K562 (cell line): ENCODE measurements at regions not wholly inside any gene's neighbourhood (a gene's known extent, or its start where the extent isn't known, plus 50 kb on each side); places are given as distances from the start of the nearest gene placed in this dataset.
"Not testable (repeated sequence)": the region's sequence is repeated elsewhere in the genome, so short reads cannot be mapped to it uniquely, and the experiment has no call there.

Source experiments
- ATAC-seq: fragments of 200-7000 bp; cut with Tn5 transposase; 3 replicates; pipeline ENCODE4 v1.9.1; 2020; ENCODE audit warnings: moderate library complexity
- BruUV-seq: library from RNA; stranded (reverse); fragments of 400-500 nt; replicated peaks from 2 replicates; lab custom pipeline; 2021; lab: Mats Ljungman, UMichigan
- CTCF ChIA-PET: fragments of 300-600 bp; formaldehyde crosslinking; extraction: SDS; loops from one replicate; lab custom pipeline; 2021; ENCODE audit warnings: low intra/inter-chr PET ratio; lab: Yijun Ruan, JAX
- POLR2A ChIA-PET: fragments of 300-600, 350-650 bp; sonication (Branson Sonifier 250); formaldehyde crosslinking; extraction: SDS; loops from one replicate; lab custom pipeline; 2021; ENCODE audit warnings: antibody characterized with exemption, inconsistent platforms; lab: Yijun Ruan, JAX
- DNase-seq, 4 experiments: peaks; one replicate each; pipeline versions ENCODE4 v3.0.0 to v3.0.0-alpha.2; 2011 to 2018; ENCODE audit warnings: low spot score in 3 of 4, mixed read lengths in 3 of 4; ENCODE audit errors: extremely low read depth in 1 of 4
- FAIRE-seq: peaks from 2 replicates; lab custom pipeline; 2011; peaks lifted over from hg19 to GRCh38; lab: Jason Lieb, UNC
- H2AFZ ChIP-seq: 2 replicates; pipeline ENCODE4 v1.6.0; 2011; ENCODE audit warnings: low read depth, low read length, control low read depth, inconsistent platforms
- H3K27ac ChIP-seq: fragments of 200-600 bp; 3 replicates; pipeline ENCODE4 v1.8.0; 2011; ENCODE audit warnings: low read depth, mild to moderate bottlenecking, control low read depth, inconsistent platforms, low read length, moderate library complexity, mixed read lengths; ENCODE audit errors: extremely low read depth
- H3K27me3 ChIP-seq, 2 experiments: fragments of 300-600 bp in 1 of 2; 2 replicates in 1 of 2; 3 replicates in 1 of 2; pipeline versions ENCODE4 v1.6.0 to v1.8.0; 2011; ENCODE audit warnings: inconsistent platforms in 2 of 2, low read length in 2 of 2, mild to moderate bottlenecking in 1 of 2, mixed read lengths in 1 of 2, moderate library complexity in 1 of 2; ENCODE audit not compliant: control insufficient read depth in 2 of 2, insufficient read depth in 2 of 2
- H3K36me3 ChIP-seq: fragments of 300-600 bp; 3 replicates; pipeline ENCODE4 v1.8.0; 2011; ENCODE audit warnings: mild to moderate bottlenecking, low read length, inconsistent platforms; ENCODE audit not compliant: control insufficient read depth, insufficient read depth
- H3K4me1 ChIP-seq, 2 experiments: fragments of 200-600 bp in 1 of 2; replicated peaks in 1 of 2; 2 replicates in 1 of 2; 3 replicates in 1 of 2; pipeline versions ENCODE4 v1.5.1 to v1.8.0; 2011; ENCODE audit warnings: inconsistent platforms in 2 of 2, low read length in 2 of 2, mild to moderate bottlenecking in 1 of 2, mixed read lengths in 1 of 2, moderate library complexity in 1 of 2; ENCODE audit not compliant: control insufficient read depth in 2 of 2, insufficient read depth in 2 of 2
- H3K4me2 ChIP-seq: 2 replicates; pipeline ENCODE4 v1.6.1; 2011; ENCODE audit warnings: low read length, control low read depth, inconsistent platforms, mixed read lengths; ENCODE audit not compliant: insufficient read depth
- H3K4me3 ChIP-seq: fragments of 200-600 bp; sonication (generic), shearing (Covaris generic); 2 replicates; pipeline ENCODE4 v1.5.1; 2016; ENCODE audit warnings: control low read depth, inconsistent platforms
- H3K79me2 ChIP-seq: fragments of 200-600 bp; 3 replicates; pipeline ENCODE4 v1.8.0; 2011; ENCODE audit warnings: low read length, inconsistent platforms; ENCODE audit not compliant: control insufficient read depth, insufficient read depth
- H3K9ac ChIP-seq, 2 experiments: 2 replicates each; pipeline versions ENCODE4 v1.6.0 to v1.6.1; 2011; ENCODE audit warnings: low read depth in 2 of 2, low read length in 2 of 2, control low read depth in 1 of 2, inconsistent platforms in 1 of 2, mild to moderate bottlenecking in 1 of 2, mixed read lengths in 1 of 2; ENCODE audit not compliant: insufficient read depth in 1 of 2
- H3K9me1 ChIP-seq: one replicate; pipeline ENCODE4 v1.6.0; 2011; ENCODE audit warnings: inconsistent platforms, mild to moderate bottlenecking, low read length, moderate library complexity; ENCODE audit not compliant: control insufficient read depth, insufficient read depth
- H3K9me3 ChIP-seq: replicated peaks from 2 replicates; pipeline ENCODE4 v1.5.1; 2011; ENCODE audit warnings: low read depth, low read length, inconsistent platforms; ENCODE audit not compliant: control insufficient read depth, insufficient read depth
- H4K20me1 ChIP-seq: replicated peaks from 2 replicates; pipeline ENCODE4 v1.6.1; 2011; ENCODE audit warnings: low read length, inconsistent platforms, mixed read lengths; ENCODE audit not compliant: control insufficient read depth, insufficient read depth
- WGBS: fragments of 100-300 bp; shearing (Covaris generic); methylation state at CpG from one replicate; pipeline ENCODE4 v1.1.6; 2016; ENCODE audit warnings: low coverage, mixed read lengths; ENCODE audit not compliant: insufficient coverage; ENCODE audit errors: missing lambda C conversion rate; 5-methylcytosine and 5-hydroxymethylcytosine counted together
- in situ Hi-C: fragments of 300-500 bp; cut with MboI; formaldehyde crosslinking; loops from 4 replicates; pipeline ENCODE4 v1.15.0; 2018; ENCODE audit warnings: inconsistent platforms, mixed read lengths
- intact Hi-C: fragments of 100-400 bp; cut with micrococcal nuclease; formaldehyde crosslinking; loops from 2 replicates; pipeline ENCODE4 v1.14.2; 2022

DNA sequence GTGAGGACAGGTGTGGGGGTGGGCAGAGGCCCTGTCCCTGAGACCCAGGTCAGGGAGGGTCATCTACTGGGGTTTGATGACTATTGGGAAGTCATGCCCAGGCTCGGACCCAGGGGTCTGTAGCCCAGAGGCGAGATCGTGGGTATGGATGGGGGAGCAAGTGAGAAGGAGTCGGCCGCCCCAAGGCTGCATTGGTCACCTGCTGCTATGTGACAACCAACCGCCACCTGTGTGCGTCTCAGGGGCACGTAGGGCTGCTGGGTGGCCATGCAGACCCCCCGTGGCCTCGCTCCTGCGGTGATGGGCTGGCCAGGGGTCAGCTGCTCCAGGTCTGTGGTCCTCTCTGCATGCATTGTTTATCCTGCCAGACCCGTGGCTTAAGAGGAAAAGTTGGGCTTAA lies 138.5 kb downstream of the ZNF479 start:
- DNase-seq, H3K4me3 ChIP-seq, H3K9me1 ChIP-seq, H3K4me2 ChIP-seq, H3K9me3 ChIP-seq, H3K4me1 ChIP-seq, H4K20me1 ChIP-seq, POLR2A ChIA-PET, FAIRE-seq, in situ Hi-C loops, ATAC-seq, H3K9ac ChIP-seq, BruUV-seq, CTCF ChIA-PET, intact Hi-C loops, H3K79me2 ChIP-seq, H2AFZ ChIP-seq, H3K36me3 ChIP-seq, H3K27me3 ChIP-seq, H3K27ac ChIP-seq: not testable (repeated sequence)
- WGBS = 0% methylated on average over 8 of the region's 12 CpGs

- not testable (repeated sequence) for BruUV-seq
Measured at GRCh38 chr7:56957737-56958408, 174.4 kb downstream of the ZNF479 start.

GRCh38 chr7:56957086-56957485 lies 175.2 kb downstream of the ZNF479 start:
- FAIRE-seq, POLR2A ChIA-PET, ATAC-seq, H3K79me2 ChIP-seq, DNase-seq, in situ Hi-C loops, intact Hi-C loops, H3K9me3 ChIP-seq, H3K27me3 ChIP-seq, BruUV-seq, H2AFZ ChIP-seq, H3K9me1 ChIP-seq, H3K4me2 ChIP-seq, H3K36me3 ChIP-seq, H3K4me1 ChIP-seq, H3K4me3 ChIP-seq, H3K27ac ChIP-seq, CTCF ChIA-PET, H3K9ac ChIP-seq, H4K20me1 ChIP-seq: not testable (repeated sequence)
- 0% methylated on average over 2 of the region's 4 CpGs for WGBS

More at GRCh38 chr7:56957737-56958408, 174.4 kb downstream of the ZNF479 start:
- H3K9me3 ChIP-seq, intact Hi-C loops, H3K9me1 ChIP-seq, H3K4me1 ChIP-seq, FAIRE-seq, in situ Hi-C loops, ATAC-seq, H3K27me3 ChIP-seq, H3K27ac ChIP-seq, DNase-seq, H3K79me2 ChIP-seq, POLR2A ChIA-PET, H3K4me3 ChIP-seq, H3K9ac ChIP-seq, H3K36me3 ChIP-seq, H4K20me1 ChIP-seq, CTCF ChIA-PET, H2AFZ ChIP-seq, H3K4me2 ChIP-seq: not testable (repeated sequence)
- 2% methylated on average over 10 of the region's 24 CpGs for WGBS
